GM12875 (cell line): ENCODE measurements at regions not wholly inside any gene's neighbourhood (a gene's known extent, or its start where the extent isn't known, plus 50 kb on each side); places are given as distances from the start of the nearest gene placed in this dataset.

Experiments used
- H3K4me3 ChIP-seq: one replicate; pipeline ENCODE4 v1.5.1; 2011; ENCODE audit warnings: low read depth, low read length, control low read depth
- TF ChIP-seq, protein P1 (sequence below): IDR thresholded peaks from 2 replicates; pipeline ENCODE4 v1.5.1; 2011; ENCODE audit warnings: low read depth, mild to moderate bottlenecking, control low read depth, inconsistent platforms, low read length, moderate library complexity, borderline replicate concordance; ENCODE audit not compliant: insufficient read depth

DNA sequence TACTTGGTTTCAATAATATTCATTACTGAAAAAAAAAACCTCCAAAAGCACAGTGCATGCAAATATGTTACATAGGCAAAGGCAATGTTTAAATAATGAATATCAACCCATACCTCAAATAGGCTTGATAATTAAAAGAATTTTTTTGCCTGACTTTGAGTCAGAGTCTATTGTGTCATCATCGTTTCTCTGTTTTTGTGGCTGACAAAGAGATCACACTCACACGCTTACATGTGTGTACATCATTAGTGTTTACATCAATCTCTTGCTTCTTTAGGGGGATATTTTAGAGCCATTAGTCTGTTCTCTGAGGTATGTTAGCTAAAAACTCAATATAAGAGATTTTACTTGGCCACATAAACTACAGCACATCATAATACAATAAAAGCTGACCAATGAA is 150.3 kb upstream of the MMADHC start:
- TF ChIP-seq, protein P1, sequence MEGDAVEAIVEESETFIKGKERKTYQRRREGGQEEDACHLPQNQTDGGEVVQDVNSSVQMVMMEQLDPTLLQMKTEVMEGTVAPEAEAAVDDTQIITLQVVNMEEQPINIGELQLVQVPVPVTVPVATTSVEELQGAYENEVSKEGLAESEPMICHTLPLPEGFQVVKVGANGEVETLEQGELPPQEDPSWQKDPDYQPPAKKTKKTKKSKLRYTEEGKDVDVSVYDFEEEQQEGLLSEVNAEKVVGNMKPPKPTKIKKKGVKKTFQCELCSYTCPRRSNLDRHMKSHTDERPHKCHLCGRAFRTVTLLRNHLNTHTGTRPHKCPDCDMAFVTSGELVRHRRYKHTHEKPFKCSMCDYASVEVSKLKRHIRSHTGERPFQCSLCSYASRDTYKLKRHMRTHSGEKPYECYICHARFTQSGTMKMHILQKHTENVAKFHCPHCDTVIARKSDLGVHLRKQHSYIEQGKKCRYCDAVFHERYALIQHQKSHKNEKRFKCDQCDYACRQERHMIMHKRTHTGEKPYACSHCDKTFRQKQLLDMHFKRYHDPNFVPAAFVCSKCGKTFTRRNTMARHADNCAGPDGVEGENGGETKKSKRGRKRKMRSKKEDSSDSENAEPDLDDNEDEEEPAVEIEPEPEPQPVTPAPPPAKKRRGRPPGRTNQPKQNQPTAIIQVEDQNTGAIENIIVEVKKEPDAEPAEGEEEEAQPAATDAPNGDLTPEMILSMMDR, result no peak
- no peak overlapping the region for H3K4me3 ChIP-seq

DNA sequence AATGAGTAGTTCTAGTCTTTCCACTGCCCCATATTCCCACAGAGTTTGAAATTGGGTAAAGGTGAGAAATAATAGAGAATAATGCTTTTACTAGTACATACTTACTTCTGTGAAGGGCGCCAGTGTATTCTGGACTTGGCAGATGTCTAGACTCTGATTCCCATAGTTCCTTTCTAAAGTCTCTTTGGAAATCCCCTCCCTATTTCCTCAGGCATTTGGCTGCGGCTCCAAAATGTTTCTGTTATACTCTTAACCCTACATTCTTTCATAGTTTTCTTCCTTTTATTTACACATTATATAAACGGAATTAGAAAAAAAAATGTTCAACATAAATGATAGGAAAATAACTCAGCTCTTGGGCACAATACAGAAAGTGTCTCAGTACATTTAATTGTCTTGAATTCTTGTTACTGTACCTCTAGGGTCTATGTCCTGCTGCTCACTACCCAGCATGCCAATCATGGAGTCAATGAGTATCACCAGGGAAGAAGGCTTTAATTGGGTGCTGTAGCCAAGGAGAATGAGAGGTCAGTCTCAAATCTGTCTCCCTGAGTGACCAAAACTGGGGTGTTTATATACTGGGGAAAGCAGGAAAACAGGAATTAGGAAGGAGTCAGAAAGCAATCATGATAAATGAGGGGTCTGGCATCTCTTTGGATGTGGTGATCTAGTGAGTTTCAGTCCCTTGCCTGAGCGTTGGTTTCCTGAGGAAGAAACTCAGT is 147.8 kb upstream of the MMADHC start:
- no peak overlapping the region for H3K4me3 ChIP-seq
- TF ChIP-seq, protein P1, result no peak

DNA sequence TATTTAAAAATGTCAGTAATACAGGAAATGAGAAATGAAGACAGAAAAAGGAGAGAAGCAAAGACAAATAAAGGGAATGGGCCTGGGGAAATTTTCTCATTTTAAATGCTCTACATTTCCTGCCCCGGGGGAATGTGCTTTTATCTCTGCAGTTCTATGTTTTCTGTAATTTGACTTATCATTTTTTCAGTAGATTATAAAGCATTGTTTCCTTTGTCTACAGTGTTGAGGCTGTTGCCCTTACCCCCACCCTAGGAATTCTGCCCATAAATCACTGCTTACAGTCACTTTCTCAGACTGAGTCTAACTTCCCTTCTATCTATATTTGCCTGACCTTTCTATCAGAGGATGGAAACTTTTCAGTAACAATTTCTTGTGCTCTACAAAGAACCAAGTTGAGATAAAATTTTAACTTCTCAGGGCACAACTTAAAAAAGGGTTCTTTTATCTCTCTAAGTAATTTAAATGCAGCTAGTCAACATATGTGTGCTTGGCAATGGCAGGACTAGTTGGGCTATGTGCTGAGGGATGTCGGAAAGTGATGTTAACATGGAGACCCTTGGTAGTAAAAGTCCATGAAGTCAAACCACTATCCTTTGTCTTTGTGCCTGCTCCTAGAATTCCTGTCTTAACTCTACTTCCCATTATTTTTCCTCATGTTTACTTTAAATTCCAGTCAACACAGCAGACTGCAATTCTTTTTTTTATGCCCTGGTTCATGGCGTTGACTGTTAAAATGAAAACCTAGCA is 146.5 kb upstream of the MMADHC start:
- no peak overlapping the region for H3K4me3 ChIP-seq
- TF ChIP-seq, protein P1, result no peak

DNA sequence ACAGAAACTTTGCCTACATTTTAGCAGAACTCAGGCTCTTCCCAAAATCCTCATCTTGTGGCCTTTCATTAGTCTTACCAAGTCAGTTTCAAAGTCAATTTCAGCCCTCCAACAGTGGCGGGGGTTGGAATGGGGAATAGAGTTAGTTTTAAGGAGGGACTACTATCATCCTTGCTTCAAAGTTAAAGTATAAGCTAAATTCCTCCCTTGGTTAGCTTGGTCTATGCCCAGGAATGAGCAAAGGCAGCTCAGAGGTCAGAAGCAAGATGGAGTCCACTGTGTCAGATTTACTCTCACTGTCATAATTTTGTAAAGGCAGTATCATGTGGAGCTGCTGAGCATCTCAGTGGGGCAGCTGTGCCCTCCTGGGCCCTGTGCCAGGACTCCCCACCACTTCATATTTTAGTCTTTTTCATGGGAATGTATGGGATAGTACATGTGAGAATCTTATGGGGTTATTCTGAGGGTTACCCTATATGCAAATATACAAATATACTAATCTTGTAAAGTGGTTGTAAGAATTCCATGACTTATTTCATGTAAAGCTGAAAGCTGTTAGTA is 145.2 kb upstream of the MMADHC start:
- no peak overlapping the region for H3K4me3 ChIP-seq
- TF ChIP-seq, protein P1, result no peak

DNA sequence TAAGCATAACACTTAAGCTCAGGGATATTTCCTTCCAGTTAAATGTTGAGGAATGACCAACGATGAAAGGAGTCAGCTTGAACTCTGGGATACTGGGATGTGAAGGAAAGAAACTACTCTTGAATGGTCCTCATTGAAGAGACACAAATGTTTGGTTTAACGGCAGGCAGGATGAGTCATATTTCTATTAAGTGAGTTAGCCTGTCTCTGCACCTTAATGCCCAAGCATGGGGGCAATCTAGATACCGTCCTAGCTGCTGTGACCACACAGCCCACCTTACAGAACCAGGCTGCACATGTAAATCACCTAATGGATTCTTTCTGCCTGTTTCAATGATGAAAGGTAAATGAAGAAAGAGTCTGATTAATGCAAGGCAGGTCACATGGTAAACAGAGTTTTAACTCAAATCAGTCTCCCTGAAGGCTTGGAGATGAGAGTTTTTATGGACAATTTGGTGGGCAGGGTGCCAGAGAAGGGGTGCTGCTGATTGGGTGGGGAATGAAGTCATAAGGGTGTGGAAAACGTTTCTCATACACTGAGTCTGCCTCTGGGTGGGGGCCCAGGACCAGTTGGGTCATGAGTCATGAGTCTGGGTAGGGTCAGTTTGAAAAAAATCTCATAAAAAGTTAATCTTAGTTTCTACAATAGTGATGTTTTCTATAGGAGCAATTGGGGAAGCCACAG is 144.6 kb upstream of the MMADHC start:
- TF ChIP-seq, protein P1, result no peak
- H3K4me3 ChIP-seq, result no peak overlapping the region

DNA sequence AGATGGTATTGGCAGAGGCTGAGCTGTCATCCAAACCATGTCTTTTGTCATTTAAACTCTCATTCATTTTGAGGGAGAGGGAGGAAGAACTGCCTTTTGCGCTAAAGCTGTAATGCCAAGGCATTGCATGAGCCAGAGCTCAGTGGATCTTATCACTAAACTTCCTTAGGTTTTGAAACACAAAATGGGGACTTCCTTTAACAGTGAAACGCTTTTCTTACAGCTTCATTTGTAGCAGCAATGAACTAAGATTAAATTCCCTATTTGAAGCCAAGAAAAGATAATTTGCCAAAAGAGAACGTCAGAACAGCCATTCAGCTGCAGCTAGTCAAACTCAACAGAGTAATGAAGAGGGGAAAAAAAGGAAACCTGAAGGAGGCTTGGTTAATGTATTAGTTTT is 143.5 kb upstream of the MMADHC start:
- TF ChIP-seq, protein P1, result no peak

More for the DNA sequence above, 143.5 kb upstream of the MMADHC start:
- no peak overlapping the region for H3K4me3 ChIP-seq
